SIG-M5 (cell line): ENCODE measurements at regions not wholly inside any gene's neighbourhood (a gene's known extent, or its start where the extent isn't known, plus 50 kb on each side); places are given as distances from the start of the nearest gene placed in this dataset.

Source experiments
- DNase-seq: peaks from one replicate; lab custom pipeline; 2025; lab: John Stamatoyannopoulos, UW

- DNase-seq, result no peak
Observed at GRCh38 chr2:144280009-144280408, 239.9 kb downstream of the ZEB2 start.

DNA sequence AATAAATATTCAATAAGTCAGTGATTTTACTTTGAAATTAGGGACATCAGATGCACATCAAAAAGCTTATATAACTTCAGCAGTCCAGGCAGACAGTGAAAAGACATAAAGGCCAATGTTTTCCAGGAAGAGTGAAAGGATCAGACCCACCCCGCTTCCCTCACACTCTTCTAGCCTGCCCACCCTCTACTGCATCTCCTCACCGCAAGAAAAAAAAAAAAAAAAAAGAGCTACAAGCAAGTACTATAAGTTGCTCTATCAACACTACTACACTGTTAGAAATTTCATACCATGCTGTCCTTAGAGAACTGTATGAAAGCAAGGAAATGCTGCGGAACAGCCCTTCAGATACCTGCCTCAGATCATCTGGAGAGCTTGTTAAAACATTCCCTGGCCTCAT, 240.8 kb downstream of the ZEB2 start:
- DNase-seq, result no peak

DNA sequence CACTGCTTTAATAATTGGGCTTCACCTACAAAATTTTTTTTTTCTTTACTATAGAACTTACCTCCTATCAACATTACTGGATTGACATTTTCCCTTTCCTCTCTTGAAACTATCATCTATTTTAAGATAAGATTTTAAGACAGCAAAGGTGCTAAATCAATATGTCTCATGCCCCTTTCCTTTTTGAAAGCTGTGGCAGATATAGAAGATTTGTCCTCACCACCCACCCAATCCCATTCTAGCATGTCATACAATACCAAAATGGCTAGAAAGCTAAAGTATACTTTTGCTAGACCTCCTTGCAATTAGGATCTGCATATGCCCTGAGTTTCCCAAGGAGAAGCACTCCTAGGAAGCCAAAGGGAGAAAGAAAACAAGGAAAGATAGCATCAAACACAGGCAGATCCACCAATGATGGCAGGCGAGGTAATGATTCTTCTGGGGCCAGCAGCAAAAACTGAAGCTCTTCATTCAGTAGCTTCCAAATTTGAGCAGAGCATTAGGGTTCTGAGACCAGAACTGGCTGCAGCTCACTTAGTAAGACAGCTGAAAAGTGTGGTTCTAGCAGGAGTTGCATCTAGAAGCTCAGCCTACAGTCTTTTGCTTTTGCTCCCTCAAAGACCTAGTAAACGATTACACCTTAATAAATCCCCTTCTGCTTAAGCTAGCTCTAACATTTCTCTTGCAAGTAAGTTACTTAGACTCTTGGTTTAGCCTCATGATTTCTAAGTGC, 242.1 kb downstream of the ZEB2 start:
- DNase-seq, result no peak

DNA sequence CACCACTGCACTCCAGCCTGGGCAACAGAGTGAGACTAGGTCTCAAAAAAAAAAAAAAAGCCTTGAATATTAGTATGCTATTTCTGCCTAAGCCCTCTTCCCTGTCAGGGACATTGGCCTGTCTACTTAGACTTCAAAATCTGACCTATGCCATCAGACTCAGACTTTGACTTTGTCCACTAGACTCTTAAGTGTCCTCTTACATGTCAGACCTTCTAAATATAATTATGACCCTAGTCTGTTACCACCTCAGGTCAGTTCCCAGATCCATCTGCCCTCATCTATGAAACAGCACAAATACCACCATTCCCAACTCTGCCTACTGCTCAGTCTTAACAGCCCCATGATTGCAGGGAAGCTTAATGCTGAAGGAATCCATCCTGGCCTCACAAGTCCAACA, 244.6 kb downstream of the ZEB2 start:
- no peak for DNase-seq

DNA sequence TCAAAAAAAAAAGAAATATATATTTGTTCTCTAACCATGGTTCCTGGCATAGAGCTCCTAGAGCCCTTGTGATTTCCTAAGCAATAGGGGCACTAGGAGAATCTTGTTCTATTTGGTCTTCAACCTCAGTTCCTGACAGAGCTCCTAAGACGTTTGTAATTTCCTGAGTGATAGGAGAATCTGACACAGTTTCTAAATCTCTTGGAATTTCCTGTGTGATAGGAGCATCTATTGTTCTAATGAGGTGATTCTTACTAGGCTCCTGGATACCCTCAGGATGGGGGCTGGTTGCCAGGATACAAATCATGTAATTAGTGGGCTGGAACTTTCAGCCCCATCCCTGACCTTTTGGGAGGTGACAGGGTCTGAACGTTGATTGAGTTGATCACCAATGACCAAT, 245.8 kb downstream of the ZEB2 start:
- DNase-seq, result no peak

- DNase-seq, result no peak
Observed at GRCh38 chr2:144270951-144271350, 249.0 kb downstream of the ZEB2 start.

DNA sequence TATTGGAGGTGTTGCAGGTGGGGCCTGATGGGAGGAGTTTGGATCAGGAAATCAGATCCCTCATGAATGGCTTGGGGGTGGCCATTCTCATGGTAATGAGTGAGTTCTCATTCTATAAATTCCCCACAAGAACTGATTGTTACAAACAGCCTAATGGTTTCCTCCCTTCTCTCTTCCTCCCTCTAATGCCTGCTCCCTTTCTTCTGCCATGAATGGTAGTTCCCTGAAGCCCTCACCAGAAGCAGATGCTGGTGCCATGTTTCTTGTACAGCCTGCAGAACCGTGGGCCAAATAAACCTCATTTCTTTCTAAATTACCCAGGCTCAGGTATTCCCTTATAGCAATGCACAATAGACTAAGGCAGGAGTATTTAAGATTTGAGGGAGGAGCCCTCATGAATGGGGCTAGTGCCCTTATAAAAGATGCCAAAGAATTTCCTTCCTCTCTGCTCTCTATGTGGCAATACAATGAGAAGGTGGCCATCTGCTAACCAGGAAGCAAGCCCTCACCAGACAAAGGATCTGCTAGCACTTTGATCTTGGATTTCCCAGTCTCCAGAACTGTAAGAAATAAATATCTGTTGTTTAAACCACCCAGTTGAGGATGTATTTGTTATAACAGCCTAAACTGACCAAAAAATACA, 251.8 kb downstream of the ZEB2 start:
- DNase-seq, result no peak

- DNase-seq, result no peak
Observed at GRCh38 chr2:144267239-144267638, 252.7 kb downstream of the ZEB2 start.

DNA sequence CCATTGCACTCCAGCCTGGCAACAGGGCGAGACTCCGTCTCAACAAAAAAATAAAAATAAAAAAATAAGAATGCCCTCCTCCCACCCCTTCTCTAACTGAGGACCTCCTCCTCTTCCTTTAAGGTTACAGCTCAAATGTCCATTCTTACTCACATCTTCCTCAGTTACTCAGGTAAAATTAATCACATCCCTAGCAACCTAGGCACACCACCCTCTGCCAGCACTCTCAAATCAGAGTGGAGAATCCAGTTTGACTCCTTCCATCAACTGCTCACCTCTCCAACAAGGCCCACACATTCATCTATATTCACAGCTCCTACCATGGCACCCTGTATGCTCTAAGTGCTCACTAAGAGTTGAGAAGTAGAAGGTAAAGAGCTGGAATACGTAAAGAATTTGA, 254.3 kb downstream of the ZEB2 start:
- no peak for DNase-seq

- no peak for DNase-seq
Observed at GRCh38 chr2:144261966-144262365, 258.0 kb downstream of the ZEB2 start.

- no peak for DNase-seq
Observed at GRCh38 chr2:144261336-144261735, 258.6 kb downstream of the ZEB2 start.

GRCh38 chr2:144259332-144259731, 260.6 kb downstream of the ZEB2 start:
- DNase-seq, result no peak

GRCh38 chr2:144258154-144258553, 261.8 kb downstream of the ZEB2 start:
- no peak for DNase-seq

GRCh38 chr2:144256996-144257707, 262.8 kb downstream of the ZEB2 start:
- no peak for DNase-seq

DNA sequence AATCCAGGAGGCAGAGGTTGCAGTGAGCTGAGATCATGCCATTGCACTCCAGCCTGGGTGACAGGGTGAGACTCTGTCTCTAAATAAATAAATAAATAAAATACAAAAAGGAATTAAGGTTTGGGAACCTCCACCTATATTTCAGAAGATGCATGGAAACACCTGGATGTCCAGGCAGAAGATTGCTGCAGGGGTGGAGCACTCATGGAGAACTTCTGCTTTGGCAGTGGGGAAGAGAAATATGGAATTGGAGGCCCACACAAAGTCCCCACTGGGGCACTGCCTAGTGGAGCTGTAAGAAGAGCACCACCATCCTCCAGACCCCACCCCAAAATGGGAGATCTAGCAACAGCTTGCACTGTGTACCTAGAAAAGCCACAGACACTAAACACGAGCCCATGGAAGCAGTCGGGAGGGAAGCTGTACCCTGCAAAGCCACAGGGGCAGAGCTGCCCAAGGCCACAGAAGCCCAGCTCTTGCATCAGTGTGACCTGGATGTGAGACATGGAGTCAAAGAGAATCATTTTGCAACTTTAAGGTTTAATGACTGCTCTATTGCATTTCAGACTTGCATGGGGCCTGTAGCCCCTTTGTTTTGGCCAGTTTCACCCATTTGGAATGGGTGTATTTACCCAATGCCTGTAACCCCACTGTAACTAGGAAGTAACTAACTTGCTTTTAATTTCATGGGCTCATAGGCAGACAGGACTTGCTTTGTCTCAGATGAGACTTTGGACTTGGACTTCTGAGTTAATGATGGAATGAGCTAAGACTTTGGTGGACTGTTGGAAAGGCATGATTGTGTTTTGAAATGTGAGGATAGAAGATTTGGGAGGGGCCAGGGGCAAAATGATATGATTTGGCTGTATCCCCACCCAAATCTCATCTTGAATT, 265.3 kb downstream of the ZEB2 start:
- DNase-seq, result no peak

DNA sequence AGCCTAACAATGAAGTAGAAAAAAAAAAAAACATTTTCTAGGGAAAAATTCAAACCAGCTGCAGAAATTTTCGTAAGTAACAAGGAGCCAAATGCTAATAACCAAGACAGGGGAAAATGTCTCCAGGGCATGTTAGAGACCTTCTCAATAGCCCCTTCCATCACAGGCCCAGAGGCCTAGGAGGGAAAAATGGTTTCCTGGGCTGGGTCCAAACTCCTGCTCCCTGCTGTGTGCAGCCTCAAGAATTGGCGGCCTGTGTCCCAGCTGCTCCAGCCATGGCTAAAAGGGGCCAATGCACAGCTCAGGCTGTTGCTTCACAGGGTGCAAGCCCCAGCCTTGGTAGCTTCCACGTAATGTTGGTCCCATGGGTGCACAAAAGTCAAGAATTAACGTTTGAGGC, 266.2 kb downstream of the ZEB2 start:
- no peak for DNase-seq

GRCh38 chr2:144252694-144253093, 267.2 kb downstream of the ZEB2 start:
- DNase-seq, result no peak

DNA sequence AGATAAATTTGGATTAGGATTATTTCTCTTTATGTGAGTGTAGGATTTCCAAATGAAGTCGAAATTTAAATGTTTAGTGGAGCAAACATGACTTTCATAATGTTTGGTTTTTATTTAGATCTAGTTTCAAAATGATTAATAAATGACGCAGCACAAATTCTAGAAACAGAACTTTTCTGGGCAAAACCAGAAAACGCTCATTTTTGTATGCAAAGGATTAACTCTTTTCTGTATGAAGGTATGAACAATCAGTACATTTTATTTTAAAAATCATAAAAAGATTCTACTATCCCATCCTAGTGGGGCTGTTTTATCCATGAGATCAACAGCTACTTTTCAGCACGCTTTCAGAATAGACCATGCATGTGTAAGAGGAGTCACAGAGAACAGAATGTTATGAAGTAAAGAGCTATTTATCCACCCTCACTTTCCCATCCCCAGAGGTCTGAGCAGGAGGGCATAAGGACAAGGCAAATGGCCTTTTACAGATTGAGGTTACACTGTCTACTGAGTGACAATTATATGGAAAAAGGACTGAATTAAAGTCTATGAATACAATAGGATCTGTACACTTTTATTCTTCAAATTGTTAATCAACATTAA, 270.8 kb downstream of the ZEB2 start:
- no peak for DNase-seq

DNA sequence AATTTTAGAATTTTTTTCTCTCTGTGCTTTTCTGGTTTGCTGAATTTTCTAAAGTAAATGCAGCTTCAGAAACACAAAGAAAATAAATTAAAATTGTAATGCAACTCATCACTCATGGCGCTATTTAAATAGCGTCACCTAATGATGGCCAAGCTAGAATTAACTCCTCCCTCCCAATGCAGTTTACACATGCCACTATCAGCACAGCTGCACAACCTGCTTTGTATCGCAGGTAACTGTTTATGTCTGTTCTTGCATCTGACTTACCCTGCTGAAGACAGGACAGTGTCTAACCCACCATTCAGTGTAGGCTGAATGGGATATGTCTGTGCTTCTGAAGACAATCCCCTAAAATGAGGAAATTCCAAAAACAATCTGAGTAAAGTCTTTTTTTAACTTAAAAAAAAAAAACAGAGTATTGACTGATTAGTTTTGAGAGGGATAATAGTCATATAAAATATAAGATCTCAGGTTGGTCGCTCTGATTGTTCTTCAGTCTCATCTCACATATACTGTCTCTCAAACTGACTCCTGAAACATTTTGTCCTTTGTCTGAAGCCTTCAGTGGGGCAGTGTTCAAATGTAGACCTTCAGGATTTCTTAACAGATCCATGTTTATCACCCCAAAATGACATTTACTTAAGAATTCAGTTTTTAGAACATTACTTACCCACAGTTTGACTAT, 271.4 kb downstream of the ZEB2 start:
- DNase-seq, result no peak

GRCh38 chr2:144244938-144245337, 275.0 kb downstream of the ZEB2 start:
- no peak for DNase-seq

DNA sequence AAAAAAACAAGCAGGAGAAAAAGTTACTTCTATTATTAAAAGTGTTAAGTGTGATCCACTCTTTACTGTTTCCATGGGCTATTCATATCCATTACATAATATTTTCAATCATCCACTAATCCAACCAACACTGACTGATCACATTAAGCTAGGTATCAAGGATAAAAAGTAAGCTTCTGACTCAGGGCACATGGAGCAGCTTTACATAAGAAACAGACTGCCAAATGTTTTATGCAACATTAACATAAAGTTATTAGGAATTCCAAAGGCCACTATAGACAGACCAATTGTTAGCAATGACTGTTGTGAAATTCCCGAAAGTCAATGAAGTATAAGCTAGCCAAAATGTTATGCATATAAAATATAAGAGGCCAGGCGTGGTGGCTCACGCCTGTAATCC, 277.6 kb downstream of the ZEB2 start:
- no peak for DNase-seq
